ENCODE measurements at regions not wholly inside any gene's neighbourhood (a gene's known extent, or its start where the extent isn't known, plus 50 kb on each side); places are given as distances from the start of the nearest gene placed in this dataset.
"Not testable (repeated sequence)": the region's sequence is repeated elsewhere in the genome, so short reads cannot be mapped to it uniquely, and the experiment has no call there.

DNA sequence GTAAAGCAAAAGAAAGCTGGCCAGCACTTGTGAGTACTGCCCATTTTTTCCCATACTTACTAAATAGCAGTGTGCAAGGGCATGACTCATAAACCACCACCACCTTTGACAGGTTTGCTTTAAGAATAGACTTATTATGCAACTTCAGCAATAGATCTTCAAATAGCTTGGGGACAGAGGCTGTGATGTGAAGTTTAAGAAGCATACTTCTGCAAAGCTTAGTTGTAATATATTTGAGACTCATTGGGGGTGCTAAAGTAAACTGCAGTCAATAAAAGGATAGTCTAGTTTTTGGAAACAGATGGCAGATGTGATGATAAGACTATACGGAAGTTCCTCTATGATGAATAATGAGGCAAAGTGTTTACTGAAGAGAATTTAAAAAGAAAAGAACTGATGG lies 210.0 kb downstream of the PLA2G4A start:
- no peak for DNase-seq

GRCh38 chr1:187041104-187041503 lies 212.4 kb downstream of the PLA2G4A start:
- DNase-seq = no peak

DNA sequence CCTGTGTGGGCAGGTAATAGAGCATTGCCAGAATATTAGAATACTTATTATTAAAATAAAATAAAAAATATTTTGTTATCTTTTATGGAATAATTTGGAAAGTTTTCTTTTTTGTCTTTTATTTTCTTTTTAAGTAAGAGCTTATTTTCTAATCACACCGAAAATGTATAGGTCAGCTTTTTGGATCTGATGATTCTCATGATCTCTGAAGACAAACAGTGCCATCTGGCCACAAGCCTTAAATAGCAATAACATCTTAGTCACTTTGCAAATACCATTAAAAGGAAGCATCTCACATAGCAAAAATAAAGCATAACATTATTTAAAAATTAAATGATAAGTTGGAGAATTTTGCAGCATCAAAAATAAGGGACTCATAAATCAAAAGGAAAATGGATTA lies 213.8 kb downstream of the PLA2G4A start:
- DNase-seq = no peak

GRCh38 chr1:187043433-187043832 lies 214.7 kb downstream of the PLA2G4A start:
- not testable (repeated sequence) for DNase-seq

DNA sequence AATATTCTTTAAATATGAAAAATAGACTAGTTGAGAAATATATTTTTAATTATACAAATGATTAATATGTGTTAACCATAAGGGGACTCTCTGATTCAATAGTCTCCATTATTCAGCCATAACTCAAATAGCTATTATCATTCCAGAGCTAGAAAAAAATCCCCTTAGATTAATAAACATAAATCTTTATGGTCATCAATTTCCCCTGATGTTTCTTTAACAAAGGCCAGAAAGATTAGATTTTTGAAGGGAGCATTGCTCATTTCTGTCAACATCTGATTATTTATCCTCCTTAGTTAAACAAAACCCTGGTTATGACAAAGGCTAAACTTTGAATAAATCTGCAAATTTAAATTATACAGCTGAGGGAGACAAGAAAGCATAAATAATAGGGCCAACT lies 215.7 kb downstream of the PLA2G4A start:
- no peak for DNase-seq

GRCh38 chr1:187045371-187045770 lies 216.6 kb downstream of the PLA2G4A start:
- DNase-seq = no peak

GRCh38 chr1:187046293-187046692 lies 217.5 kb downstream of the PLA2G4A start:
- no peak for DNase-seq

DNA sequence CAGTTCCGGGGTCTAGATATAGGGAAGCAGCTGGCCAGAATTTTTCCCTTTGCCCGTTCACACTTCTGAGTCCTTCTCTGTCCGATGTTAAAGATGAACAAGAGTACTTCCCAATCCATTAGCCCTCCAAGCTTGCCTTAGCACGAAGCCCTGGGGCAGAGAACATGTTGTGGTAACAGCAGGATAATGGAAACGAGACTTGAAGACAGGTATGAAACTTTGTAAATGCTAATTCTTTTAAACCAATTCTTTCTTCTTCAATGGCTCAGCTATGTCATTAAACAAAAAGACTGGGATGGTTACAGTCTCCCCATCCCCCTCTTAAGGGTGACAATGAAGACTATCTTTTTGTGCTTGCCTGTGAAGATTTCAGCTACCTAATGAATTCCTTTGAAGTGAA lies 218.5 kb downstream of the PLA2G4A start:
- DNase-seq = no peak

DNA sequence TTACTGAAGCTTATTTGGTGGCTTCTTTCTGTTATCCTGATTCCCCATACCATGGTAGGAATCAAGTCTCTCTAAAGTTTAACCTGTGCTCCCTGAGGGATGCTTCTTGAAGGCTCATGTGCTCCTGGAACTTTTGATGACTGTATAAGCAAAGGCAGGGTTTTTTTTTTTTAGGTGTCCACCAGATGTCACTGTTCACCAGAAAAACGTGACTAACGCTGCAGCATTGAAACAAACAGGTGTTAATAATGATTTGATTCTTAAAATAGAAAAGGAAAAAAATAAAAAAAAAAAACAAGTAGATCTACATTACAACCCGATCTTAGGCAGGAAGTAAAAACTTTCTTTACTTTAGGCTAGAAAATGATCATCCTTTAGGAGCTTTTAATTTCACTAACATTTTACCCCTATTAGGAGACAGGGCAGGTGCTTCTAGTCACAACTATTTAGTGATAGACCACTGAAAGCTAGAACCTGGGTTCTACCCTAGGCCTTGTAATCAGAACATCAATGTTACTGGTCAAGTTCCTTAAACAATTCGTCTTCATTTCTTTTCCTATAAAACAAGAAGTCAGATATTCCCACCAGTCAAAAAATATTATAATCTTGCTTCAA lies 223.0 kb downstream of the PLA2G4A start:
- DNase-seq = no peak

DNA sequence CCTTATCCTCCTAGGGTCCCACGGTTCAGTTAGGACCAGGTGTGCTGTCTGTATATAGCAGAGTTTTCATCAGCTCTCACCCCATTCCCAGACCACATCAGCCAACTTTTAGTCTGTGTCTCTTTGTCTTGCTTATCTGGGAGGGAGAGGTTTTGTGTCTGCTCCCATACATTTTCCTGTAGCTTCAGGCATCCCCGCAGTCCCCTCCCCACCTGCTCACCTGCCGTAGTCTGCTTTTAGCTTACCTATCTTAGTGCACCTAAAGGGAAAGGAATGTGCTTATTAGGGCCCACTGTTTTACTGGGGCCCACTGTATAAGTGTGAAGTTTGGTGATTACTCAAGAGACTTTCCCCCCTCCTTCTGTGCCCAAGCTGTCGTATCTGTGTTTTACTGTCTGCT lies 225.1 kb downstream of the PLA2G4A start:
- DNase-seq = no peak

DNA sequence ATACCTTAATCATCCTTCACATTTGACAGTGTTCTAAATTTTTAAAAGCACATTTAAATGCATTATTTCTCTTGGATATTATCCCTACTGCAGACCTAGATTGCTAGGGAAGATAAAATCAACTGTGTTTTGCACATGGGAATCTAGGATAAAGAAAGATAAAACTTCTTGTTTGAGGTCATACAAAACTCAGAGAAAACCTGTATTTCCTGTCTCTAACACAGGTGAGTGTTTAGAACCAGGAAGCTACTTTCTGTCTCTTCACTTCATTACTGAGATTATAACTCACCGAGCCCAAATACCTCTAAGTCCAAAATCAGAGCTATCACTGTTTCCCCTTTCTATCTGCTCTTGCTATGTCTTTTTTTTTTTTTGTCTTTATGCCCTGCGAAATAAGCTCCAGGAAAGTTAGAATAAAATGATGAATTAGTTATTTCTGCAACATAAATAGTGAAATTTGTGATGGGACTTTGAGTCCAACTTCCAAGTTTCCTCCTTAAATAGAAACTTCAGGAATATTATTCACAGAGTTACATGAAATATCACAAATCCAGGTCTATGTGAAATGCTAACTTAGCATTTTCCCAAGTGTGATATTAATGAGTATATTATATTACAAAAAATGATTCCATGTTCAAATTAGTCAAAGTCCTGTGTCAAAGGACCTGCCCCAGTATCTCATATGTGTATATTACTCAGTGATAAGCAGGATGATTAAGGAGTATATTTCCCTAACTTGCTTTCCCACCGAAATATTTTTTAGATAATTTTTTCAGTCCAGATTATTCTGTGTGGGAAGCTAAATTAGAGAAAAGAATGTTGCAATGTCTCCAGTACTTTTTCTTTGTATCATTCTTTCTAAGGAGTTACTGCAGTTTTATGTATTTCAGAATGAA lies 226.4 kb downstream of the PLA2G4A start:
- DNase-seq = no peak

DNA sequence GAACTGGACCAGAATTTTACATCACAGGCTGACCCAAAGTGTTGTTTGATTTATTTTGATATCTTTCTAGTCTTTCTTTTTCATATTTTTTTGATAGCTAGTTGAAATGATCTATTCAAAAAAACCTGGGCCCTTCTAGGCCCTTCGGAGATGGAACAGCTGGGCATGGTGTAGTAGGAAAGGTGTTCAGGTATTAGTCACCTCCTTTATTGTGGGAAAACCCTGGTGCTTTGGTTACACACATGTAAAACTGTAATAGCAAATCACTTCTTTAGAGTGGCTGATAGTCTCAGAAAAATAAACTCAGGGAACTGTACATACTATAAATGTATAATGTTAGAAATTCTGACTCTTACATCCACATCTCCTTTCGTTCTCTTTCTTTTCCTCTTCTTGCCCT lies 234.5 kb downstream of the PLA2G4A start:
- DNase-seq = no peak

- no peak for DNase-seq
Measured at GRCh38 chr1:187067160-187067559, 238.4 kb downstream of the PLA2G4A start.

GRCh38 chr1:187070076-187070475 lies 241.3 kb downstream of the PLA2G4A start:
- DNase-seq = no peak

- not testable (repeated sequence) for DNase-seq
Measured at GRCh38 chr1:187072262-187073034, 243.7 kb downstream of the PLA2G4A start.

DNA sequence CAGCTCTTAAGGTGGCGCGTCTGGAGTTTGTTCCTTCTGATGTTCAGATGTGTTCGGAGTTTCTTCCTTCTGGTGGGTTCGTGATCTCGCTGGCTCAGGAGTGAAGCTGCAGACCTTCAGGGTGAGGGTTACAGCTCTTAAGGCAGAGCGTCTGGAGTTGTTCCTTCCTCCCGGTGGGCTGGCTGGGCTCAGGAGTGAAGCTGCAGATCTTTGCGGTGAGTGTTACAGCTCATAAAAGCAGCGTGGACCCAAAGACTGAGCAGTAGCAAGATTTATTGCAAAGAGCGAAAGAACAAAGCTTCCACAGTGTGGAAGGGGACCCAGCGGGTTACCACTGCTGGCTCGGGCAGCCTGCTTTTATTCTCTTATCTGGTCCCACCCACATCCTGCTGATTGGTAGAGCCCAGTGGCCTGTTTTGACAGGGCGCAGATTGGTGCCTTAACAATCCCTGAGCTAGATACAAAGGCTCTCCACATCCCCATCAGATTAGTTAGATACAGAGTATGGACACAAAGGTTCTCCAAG lies 244.3 kb downstream of the PLA2G4A start:
- DNase-seq = not testable (repeated sequence)

DNA sequence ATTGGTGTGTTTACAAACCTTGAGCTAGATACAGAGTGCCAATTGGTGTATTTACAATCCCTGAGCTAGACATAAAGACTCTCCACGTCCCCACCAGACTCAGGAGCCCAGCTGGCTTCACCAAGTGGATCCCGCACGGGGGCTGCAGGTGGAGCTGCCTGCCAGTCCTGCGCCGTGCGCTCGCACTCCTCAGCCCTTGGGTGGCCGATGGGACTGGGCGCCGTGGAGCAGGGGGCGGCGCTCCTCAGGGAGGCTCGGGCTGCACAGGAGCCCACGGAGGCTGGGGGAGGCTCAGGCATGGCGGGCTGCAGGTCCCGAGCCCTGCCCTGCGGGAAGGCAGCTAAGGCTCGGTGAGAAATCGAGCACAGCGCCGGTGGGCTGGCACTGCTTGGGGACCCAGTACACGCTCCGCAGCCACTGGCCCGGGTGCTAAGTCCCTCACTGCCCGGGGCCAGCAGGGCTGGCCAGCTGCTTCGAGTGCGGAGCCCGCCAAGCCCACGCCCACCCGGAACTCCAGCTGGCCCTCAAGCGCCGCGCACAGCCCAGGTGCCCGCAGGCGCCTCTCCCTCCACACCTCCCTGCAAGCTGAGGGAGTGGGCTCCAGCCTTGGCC lies 245.0 kb downstream of the PLA2G4A start:
- DNase-seq = not testable (repeated sequence)

DNA sequence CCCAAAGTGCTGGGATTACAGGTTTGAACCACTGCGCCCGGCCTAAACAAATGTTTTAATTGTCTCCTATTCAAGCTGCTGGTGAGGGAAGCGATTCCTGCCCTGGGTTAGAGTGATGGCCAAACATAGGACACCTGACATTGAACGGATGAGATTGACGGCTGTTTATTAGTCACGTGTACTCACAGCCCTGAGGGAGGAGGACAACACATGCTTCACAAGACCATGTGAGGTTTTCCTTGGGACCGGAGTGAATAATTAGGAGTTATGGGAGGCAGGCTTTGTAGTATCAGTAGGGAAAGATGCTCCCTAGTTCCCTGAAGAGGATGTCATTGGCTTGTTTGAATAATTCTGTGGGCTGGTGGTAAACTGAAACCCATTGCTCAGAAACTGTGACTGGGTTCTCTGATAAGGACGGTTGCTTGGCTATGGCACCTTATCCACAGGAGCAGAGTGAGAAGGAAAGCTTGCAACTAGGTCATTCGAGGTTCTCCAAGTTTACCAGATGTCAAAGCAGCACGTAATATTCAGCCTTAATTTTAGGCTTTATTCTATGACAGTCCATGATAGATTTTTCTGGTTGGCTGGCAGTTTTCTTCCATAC lies 245.8 kb downstream of the PLA2G4A start:
- no peak for DNase-seq

DNA sequence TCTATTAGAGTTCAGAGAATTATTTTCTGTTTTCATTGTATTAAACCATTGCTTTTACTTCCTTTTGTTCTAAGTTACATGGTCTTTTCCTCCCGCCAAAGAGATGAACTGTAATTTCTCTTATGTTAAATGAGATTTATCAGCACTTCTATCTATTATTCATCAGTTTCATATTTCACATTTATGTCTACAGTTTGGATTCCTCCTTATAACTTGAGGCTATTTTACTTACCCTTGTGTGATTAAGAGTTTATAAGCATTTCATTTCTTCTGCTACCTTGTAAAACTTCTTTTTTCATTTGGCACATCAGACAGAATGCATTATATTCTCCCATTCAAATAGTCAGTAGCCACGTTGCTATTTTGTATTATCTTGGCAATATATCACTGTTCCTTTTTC lies 248.2 kb downstream of the PLA2G4A start:
- DNase-seq = no peak

GRCh38 chr1:187078321-187078720 lies 249.6 kb downstream of the PLA2G4A start:
- no peak for DNase-seq

DNA sequence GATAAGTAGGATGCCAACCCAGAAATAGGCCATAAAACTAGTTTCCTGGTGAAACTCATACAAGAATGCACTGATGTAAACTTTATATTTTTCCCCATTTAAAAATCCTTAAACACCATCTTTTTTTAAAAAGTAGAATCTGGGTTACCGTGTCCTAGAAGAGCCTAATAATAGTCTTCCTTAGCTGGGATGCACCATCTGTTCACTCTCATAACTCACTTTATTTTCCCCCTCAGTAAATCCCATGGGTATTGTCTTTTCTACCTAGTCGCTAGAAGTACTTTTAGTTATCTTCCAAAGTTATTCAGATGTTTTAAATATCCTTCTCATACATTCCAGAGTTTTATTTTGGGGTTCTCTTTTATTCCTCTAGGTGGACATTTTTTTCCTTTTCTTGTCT lies 250.2 kb downstream of the PLA2G4A start:
- DNase-seq = no peak

- DNase-seq = no peak
Measured at GRCh38 chr1:187079330-187079729, 250.6 kb downstream of the PLA2G4A start.

- DNase-seq = no peak
Measured at GRCh38 chr1:187091666-187092065, 262.9 kb downstream of the PLA2G4A start.

Measured in NCI-H187 treated with DMSO at 0.1 percent for 48 hours (cell line).